GM21381 (cell line): ENCODE measurements at regions not wholly inside any gene's neighbourhood (a gene's known extent, or its start where the extent isn't known, plus 50 kb on each side); places are given as distances from the start of the nearest gene placed in this dataset.

ENCODE experiments used
- ATAC-seq: cut with Tn5 transposase; IDR thresholded peaks from one replicate; pipeline ENCODE4 v1.9.1; 2021; ENCODE audit warnings: mild to moderate bottlenecking, moderate library complexity; ENCODE audit not compliant: unreplicated experiment

GRCh38 chr7:131111792-131112191, 215.9 kb upstream of the MKLN1 start:
- no peak for ATAC-seq

- no peak for ATAC-seq
Observed at GRCh38 chr7:131112431-131112830, 215.2 kb upstream of the MKLN1 start.

- no peak for ATAC-seq
Observed at GRCh38 chr7:131115340-131115739, 212.3 kb upstream of the MKLN1 start.

- ATAC-seq, result no peak
Observed at GRCh38 chr7:131117439-131117838, 210.2 kb upstream of the MKLN1 start.

GRCh38 chr7:131119381-131119780, 208.3 kb upstream of the MKLN1 start:
- no peak for ATAC-seq

- no peak for ATAC-seq
Observed at GRCh38 chr7:131122394-131122793, 205.3 kb upstream of the MKLN1 start.

GRCh38 chr7:131124001-131124629, 203.6 kb upstream of the MKLN1 start:
- ATAC-seq, result peak; percentile 82

- ATAC-seq, result no peak
Observed at GRCh38 chr7:131124867-131125266, 202.8 kb upstream of the MKLN1 start.

- no peak for ATAC-seq
Observed at GRCh38 chr7:131130324-131130723, 197.4 kb upstream of the MKLN1 start.

GRCh38 chr7:131131012-131131745, 196.5 kb upstream of the MKLN1 start:
- no peak for ATAC-seq

GRCh38 chr7:131131746-131132431, 195.8 kb upstream of the MKLN1 start:
- no peak for ATAC-seq

GRCh38 chr7:131139462-131139861, 188.2 kb upstream of the MKLN1 start:
- ATAC-seq, result no peak

GRCh38 chr7:131141443-131141967, 186.2 kb upstream of the MKLN1 start:
- no peak for ATAC-seq

GRCh38 chr7:131143869-131144268, 183.8 kb upstream of the MKLN1 start:
- ATAC-seq, result no peak

GRCh38 chr7:131145026-131145425, 182.7 kb upstream of the MKLN1 start:
- ATAC-seq, result no peak

- no peak for ATAC-seq
Observed at GRCh38 chr7:131145770-131146169, 181.9 kb upstream of the MKLN1 start.

- ATAC-seq, result no peak
Observed at GRCh38 chr7:131147604-131148003, 180.1 kb upstream of the MKLN1 start.

- no peak for ATAC-seq
Observed at GRCh38 chr7:131148258-131148657, 179.4 kb upstream of the MKLN1 start.

GRCh38 chr7:131148708-131149428, 178.8 kb upstream of the MKLN1 start:
- ATAC-seq, result no peak

GRCh38 chr7:131149429-131149773, 178.3 kb upstream of the MKLN1 start:
- no peak for ATAC-seq

GRCh38 chr7:131149840-131150239, 177.8 kb upstream of the MKLN1 start:
- no peak for ATAC-seq
